IPS DF 19.7 (cell line): ENCODE measurements at regions not wholly inside any gene's neighbourhood (a gene's known extent, or its start where the extent isn't known, plus 50 kb on each side); places are given as distances from the start of the nearest gene placed in this dataset.

Experiments
- DNase-seq: peaks from one replicate; pipeline ENCODE4 v3.0.0-alpha.2; 2013; ENCODE audit warnings: low read depth, low spot score

- no peak for DNase-seq
These were observed 246.8 kb downstream of the CDC5L start for GRCh38 chr6:44634321-44634720.

GRCh38 chr6:44635486-44635885 is 248.0 kb downstream of the CDC5L start:
- DNase-seq: no peak

- no peak for DNase-seq
These were observed 249.2 kb downstream of the CDC5L start for GRCh38 chr6:44636561-44637248.

GRCh38 chr6:44641344-44642031 is 254.0 kb downstream of the CDC5L start:
- DNase-seq: no peak

DNA sequence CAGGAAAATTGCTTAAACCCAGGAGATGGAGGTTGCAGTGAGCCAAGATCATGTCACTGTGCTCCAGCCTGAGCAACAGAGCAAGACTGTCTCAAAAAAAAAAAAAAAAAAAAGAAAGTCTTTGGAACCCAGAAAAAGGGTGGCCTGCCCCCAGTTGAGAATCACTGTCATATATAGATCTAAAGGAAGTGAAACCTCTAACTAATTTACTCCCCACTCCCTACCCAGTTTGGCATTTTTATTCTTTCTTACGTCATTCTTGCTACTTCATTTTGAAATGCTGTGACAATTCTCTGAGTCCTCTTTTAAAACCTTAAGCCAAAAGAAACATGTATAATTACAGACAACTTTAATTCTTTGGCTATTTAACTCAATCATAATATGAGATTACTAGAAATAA is 254.8 kb downstream of the CDC5L start:
- DNase-seq: no peak

DNA sequence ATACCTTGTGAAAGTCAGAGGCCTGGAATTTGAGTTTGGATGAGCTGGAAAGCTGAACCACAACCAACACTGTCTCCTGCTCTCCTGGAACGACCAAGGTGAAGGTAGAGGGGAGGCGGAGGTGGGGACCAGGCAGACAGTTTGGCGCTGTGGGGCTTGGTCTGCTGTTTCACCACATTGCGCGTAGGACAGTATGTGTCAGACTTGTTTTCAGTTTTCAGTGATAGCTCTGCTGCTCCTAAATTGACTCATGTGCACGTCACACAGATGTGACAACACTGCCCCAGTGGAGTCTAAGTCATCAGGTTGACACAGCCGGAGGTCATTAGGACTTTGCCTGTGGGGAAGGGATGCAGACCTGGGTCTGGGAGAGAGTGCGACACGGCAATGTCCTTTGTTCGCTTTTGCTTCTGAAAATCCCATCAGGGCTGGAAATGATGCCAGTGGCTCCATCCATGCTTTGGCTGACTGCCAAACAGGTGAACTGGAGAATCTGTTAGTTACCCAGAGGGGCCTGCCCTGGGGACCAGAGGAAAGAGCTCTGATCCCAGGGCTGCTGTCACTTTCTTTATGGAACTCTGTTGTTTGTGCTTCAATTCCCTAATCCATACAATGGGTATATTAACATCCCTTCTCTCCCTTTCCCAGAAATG is 255.5 kb downstream of the CDC5L start:
- no peak for DNase-seq

- DNase-seq: no peak
These were observed 257.8 kb downstream of the CDC5L start for GRCh38 chr6:44645276-44645675.

DNA sequence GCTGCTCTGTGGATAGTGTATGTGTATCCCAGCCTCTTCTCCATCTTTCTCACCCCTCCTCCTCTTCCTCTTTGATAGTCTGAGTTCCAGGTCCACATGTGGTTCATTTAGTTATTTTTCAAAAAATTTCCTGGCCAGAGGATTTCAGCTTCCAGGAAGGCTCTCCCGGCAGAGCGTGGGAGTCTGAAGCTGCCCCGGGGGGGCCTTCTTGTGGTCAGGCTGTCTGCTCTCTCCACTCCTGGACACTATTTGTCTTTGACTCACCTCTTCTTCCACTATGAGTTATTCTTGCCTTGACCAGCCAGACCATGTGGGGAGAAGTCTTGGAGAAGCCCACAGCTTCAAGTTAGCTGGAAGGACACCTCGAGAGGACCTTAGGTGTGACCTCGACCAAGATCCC is 258.8 kb downstream of the CDC5L start:
- no peak for DNase-seq

- no peak for DNase-seq
These were observed 262.0 kb downstream of the CDC5L start for GRCh38 chr6:44649365-44650025.

- no peak for DNase-seq
These were observed 263.0 kb downstream of the CDC5L start for GRCh38 chr6:44650495-44650894.

GRCh38 chr6:44650947-44651346 is 263.4 kb downstream of the CDC5L start:
- no peak for DNase-seq

GRCh38 chr6:44651604-44652003 is 264.1 kb downstream of the CDC5L start:
- no peak for DNase-seq

DNA sequence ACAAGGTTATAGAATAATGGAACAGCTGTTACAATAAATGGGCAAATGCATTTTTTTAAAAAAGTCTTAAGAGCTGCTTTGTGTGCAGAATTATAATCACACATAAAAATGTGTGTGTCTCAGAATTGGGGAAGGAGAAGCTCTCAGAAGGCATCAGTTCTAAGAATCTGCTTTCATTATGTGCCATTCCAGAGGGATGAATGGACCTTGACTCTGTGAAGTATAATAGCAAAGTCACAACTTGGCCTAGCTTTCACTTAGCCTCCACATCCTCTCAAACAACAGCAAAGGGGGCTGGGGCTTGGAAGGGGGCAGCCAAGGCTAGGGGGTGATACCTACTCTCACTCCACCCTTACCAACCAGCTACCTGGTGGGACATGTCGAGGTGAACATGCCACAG is 265.0 kb downstream of the CDC5L start:
- no peak for DNase-seq

- DNase-seq: no peak
These were observed 265.6 kb downstream of the CDC5L start for GRCh38 chr6:44653091-44653490.

- DNase-seq: no peak
These were observed 266.3 kb downstream of the CDC5L start for GRCh38 chr6:44653761-44654218.

DNA sequence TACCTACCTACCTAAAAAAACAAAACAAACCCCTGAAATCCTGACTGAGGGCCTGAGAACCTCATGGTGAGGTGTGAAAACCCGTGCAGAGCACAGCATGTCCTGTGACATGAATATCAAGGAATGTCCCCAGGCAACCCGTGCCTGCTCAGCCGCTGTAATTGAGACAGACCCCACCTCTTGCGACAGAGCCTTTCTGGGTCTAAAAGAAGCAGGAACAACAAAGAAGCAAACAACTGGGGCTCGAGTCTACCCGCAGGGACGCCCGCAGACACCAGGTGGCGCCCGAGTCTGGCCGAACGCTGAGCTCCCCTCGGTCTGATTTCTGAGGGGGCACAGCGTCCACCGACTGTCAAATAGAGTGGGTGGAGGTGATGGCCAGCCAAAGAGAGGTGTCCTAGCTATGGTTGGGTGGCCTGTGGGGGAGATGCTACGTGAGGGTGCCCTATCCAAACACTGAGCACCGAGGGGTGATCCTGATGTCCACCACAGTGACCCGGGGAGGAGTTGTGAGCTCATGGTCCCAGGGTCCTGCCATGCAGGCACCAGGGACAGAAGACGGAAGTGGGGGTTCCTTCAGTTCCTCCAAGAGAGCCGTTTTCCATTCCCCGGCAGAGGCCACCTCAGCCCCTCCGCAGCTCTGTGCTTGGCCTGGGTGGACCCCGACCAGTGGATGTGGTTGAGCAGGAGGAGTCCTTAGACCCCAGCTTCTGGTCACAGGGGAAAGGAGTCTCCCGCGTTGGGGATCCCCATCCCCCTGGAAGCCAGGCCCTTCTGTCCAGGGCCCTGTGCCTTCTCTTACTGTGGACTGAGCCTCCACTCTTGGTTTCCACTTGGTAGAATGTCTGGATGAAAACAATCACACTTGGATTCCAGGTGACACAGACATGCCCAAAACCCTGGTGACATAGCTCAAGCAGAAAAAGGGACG is 268.2 kb downstream of the CDC5L start:
- DNase-seq: no peak

DNA sequence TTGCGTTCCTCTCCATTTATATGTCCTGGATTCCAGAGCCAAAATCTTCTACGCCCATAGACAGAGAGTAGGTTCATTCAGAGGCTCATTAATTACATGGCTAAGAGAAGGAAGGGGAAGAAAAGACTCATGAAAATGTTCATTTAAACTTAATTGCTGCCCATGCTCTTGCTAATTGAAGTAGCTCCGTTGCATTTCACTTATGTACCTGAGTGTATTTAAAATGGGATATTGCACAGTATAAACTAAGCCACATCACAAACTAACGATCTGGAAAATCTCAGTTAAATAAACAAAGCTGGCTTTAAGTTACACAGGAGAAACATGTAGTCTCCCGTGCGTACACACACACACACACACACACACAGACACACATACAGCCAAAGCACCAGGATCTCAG is 269.2 kb downstream of the CDC5L start:
- DNase-seq: no peak

- DNase-seq: no peak
These were observed 269.8 kb downstream of the CDC5L start for GRCh38 chr6:44657206-44657819.

- DNase-seq: no peak
These were observed 271.1 kb downstream of the CDC5L start for GRCh38 chr6:44658571-44658970.

- DNase-seq: no peak
These were observed 272.2 kb downstream of the CDC5L start for GRCh38 chr6:44659726-44660125.
